ENCODE measurements at regions not wholly inside any gene's neighbourhood (a gene's known extent, or its start where the extent isn't known, plus 50 kb on each side); places are given as distances from the start of the nearest gene placed in this dataset.
"Not testable (repeated sequence)": the region's sequence is repeated elsewhere in the genome, so short reads cannot be mapped to it uniquely, and the experiment has no call there.

GRCh38 chr7:153529651-153530165 is 522.5 kb upstream of the DPP6 start:
- no peak for DNase-seq (ENCODE audit: low spot score)

- no peak for DNase-seq (ENCODE audit: low spot score)
These were observed 521.8 kb upstream of the DPP6 start for GRCh38 chr7:153530441-153530840.

- no peak for DNase-seq (ENCODE audit: low spot score)
These were observed 519.9 kb upstream of the DPP6 start for GRCh38 chr7:153532326-153532725.

DNA sequence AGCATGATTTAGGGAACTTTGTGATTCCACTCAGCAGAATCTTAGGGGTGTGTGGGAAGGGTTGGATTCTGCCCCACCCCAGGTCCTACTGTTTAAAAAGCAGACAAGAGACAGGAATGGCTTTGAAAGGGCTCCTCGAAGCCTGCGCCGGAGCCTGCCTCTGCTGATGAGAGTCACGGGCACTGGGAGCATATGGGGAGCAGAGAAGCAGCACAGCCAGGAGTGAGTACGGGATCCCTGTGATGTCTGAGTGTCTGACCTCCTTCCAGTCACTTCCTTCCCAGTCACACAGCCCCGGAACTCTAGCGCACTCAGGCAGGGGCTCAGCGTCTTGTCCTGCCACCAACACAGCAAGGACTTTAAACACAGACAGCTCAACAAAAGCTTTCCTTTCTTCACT is 514.9 kb upstream of the DPP6 start:
- DNase-seq (ENCODE audit: low spot score): no peak

DNA sequence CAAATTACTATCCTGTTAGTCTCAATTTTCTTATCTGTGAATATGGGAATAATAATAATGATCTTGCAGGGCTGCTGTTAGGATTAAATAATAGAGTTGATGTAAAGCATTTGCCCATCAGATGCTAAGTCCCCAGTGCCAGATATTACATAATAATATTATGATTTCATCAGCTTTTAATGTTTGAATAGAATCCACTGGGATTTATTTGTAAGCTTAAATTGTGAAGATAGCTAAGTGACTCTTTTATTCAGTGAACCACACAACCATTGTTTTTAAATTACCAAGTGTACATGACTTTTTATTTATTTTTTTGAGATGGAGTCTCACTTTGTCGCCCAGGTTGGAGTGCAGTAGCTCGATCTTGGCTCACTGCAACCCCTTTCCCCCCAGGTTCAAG is 510.3 kb upstream of the DPP6 start:
- no peak for DNase-seq (ENCODE audit: low spot score)

DNA sequence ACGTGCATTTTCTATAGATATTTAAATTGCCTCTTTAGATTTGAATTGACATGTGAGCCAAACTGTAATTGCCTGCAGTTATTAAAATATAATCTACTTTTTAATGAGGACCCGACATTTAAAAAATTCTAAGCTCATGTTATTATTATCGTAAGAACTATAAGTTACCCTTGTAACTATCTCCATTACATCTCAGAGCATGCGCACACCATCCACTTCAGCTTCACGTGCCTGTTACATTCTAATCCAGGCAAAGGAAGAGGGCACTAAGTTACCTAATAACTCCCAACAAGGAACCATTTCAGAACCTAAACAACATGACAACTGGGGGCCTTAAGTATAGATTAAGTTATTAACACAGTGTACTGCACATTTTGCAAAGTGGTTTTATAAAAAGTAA is 509.0 kb upstream of the DPP6 start:
- DNase-seq (ENCODE audit: low spot score): no peak

- no peak for DNase-seq (ENCODE audit: low spot score)
These were observed 502.0 kb upstream of the DPP6 start for GRCh38 chr7:153550173-153550572.

DNA sequence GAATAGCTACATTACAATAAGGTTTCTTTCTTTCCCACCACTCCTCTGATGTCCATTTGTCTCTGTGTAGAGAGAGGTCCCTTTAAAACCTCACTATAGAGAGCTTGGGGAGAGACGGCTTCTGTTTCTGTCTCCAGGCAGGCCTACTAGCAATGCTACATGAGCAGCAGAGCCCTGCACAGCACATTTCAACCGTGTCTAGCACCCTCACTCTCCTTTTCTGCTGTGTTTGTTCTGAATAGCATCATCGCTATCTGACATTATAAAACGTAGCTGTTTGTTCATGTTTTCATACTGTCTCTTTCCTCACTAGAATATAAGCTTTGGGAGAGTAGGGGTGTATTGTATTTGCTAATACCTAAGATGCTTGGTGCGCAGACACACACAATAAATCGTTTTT is 487.8 kb upstream of the DPP6 start:
- no peak for DNase-seq (ENCODE audit: low spot score)

- no peak for DNase-seq (ENCODE audit: low spot score)
These were observed 485.9 kb upstream of the DPP6 start for GRCh38 chr7:153566324-153566723.

DNA sequence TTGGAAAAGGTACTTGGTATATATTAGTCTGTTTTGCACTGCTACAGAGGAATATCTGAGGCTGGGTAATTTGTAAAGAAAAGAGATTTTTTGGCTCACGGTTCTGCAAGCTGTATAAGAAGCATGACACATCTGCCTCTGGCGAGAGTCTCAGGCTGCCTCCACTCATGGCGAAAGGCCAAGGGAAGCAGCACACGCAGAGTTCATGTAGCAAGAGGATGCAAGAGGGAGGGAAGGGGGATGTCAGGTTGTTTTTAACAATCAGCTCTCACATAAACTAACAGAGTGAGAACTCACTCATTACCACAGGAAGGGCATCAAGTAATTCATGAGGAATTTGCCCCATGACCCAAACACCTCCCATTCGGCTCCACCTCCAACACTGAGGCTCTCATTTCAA is 484.8 kb upstream of the DPP6 start:
- no peak for DNase-seq (ENCODE audit: low spot score)

GRCh38 chr7:153569520-153569919 is 482.7 kb upstream of the DPP6 start:
- DNase-seq (ENCODE audit: low spot score): not testable (repeated sequence)

DNA sequence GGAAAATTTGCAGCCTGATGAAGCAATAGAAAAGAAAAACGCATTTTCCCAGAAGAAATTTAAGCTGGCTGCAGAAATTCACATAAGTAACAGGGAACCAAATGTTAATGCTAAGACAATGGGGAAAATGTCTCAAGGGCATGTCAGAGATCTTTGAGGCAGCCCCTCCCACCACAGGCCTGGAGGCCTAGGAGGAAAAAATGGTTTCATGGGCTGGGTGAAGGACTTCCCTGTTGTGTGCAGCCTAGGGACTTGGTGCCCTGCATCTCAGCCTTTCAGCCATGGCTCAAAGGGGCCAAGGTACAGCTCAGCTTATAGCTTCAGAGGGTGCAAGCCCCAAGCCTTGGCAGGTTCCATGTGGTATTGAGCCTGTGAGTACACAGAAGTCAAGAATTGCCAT is 476.1 kb upstream of the DPP6 start:
- no peak for DNase-seq (ENCODE audit: low spot score)

DNA sequence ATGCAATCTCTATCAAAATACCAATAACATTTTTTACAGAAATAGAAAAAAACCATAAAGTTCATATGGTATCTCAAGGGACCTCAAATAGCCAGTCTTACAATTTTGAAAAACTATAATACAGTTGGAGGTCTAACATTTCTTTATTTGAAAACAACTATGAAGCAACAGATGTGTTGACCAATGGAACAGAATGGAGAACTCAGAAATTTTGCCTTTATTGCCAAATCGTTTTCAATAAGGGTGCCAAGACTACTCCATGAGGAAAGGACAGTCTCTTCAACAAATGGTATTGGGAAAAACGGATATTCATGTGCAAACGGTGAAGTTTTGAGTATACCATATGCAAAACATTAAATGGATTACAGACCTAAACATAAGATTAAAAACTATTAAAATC is 470.8 kb upstream of the DPP6 start:
- no peak for DNase-seq (ENCODE audit: low spot score)

- DNase-seq (ENCODE audit: low spot score): no peak
These were observed 468.1 kb upstream of the DPP6 start for GRCh38 chr7:153584132-153584531.

DNA sequence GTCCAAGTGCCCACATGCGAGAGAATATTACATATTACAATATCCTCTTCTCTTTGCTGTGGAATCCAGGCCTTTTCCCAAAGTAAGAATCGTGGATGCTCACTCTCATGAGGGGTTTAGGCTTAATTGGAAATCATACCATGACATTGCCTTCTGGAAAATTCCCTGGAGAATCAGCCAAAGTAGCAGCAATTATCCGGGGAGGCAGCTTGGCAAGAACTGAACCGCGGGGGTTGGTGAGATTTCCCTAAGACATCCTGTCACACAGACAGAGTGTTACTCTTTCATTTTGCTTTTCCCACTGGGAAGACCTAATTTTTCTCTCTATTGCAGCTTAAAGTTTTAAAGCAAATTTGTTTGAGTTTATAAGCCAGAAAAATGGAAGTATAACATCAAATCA is 463.6 kb upstream of the DPP6 start:
- no peak for DNase-seq (ENCODE audit: low spot score)

GRCh38 chr7:153590136-153590535 is 462.1 kb upstream of the DPP6 start:
- DNase-seq (ENCODE audit: low spot score): no peak

DNA sequence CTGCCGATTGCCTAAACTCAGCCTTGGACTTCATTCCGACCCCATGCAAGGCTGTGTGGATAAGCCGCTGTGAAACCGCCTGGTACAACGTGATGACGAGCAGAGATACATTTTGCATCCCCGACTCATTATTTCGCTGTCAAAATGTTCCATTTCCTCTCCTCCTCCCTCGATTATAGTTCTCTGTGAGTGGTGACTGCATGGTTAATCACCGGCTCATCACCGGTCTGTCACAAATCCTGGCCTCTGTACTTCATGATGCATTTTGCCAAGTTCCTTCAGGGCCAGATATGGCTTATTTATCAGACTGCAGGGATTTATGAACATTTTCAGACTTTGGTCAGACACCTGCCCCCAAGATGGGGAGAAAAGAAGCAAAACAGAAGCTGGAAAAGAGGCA is 461.6 kb upstream of the DPP6 start:
- DNase-seq (ENCODE audit: low spot score): no peak

DNA sequence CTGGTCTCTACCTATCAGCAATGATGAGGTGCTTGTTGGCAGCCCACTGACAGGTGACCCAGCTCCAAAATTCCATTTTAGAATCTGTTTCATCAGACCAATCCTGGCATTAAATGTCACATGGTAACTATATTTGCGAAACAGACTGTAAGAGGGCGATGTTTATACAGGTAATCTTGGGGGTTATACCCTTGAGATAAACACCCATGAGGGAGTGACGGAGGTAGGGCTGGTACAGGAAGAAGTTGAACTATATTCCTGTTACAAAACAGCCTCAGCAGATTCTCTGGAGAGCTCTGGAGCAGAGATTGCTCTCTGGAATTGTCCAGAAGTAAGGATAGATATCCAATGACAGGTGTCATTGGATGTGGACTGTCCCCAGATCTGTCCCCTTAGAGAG is 444.8 kb upstream of the DPP6 start:
- DNase-seq (ENCODE audit: low spot score): no peak

- no peak for DNase-seq (ENCODE audit: low spot score)
These were observed 435.4 kb upstream of the DPP6 start for GRCh38 chr7:153616711-153617325.

DNA sequence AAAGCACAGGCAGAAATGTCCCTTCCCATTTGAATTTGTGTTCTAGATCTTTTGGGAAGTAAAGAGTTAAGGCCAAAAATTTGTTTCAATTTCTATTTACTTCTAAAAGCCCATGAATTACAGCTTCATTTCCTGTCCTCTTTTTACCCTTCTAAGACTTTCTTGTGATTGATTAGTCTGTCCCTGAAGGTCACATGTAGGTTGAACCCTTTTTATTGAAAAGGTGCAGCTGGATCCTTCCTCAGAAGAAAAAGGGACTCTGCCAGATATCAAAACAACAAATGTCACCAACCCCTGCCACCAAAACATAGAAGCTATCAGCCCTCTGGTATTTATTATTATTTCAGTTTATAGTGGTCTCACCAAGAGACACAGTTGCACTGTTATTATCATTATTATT is 424.9 kb upstream of the DPP6 start:
- no peak for DNase-seq (ENCODE audit: low spot score)

- no peak for DNase-seq (ENCODE audit: low spot score)
These were observed 423.8 kb upstream of the DPP6 start for GRCh38 chr7:153628406-153628805.

GRCh38 chr7:153628825-153629224 is 423.4 kb upstream of the DPP6 start:
- DNase-seq (ENCODE audit: low spot score): no peak

GRCh38 chr7:153638821-153639435 is 413.3 kb upstream of the DPP6 start:
- DNase-seq (ENCODE audit: low spot score): no peak

- DNase-seq (ENCODE audit: low spot score): no peak
These were observed 411.6 kb upstream of the DPP6 start for GRCh38 chr7:153640586-153640985.

Data from GM03348 (cell line).